Duodenal mucosa (tissue), 2 donors: ENCODE measurements at regions not wholly inside any gene's neighbourhood (a gene's known extent, or its start where the extent isn't known, plus 50 kb on each side); places are given as distances from the start of the nearest gene placed in this dataset.
"Not testable (repeated sequence)": the region's sequence is repeated elsewhere in the genome, so short reads cannot be mapped to it uniquely, and the experiment has no call there.

Experiments used
- H3K27ac ChIP-seq: one replicate; pipeline ENCODE4 v1.7.0; 2013; ENCODE audit warnings: low read depth, low read length
- H3K27me3 ChIP-seq, 2 donors: one replicate each; pipeline ENCODE4 v1.7.0; 2013; ENCODE audit warnings: low read length in 2 of 2, control low read depth in 1 of 2; ENCODE audit not compliant: insufficient read depth in 2 of 2, control insufficient read depth in 1 of 2
- H3K36me3 ChIP-seq, 2 donors: one replicate each; pipeline ENCODE4 v1.7.0; 2013; ENCODE audit warnings: low read length in 2 of 2, control low read depth in 1 of 2; ENCODE audit not compliant: insufficient read depth in 2 of 2, control insufficient read depth in 1 of 2
- H3K4me1 ChIP-seq, 2 donors: one replicate each; pipeline ENCODE4 v1.7.0; 2013; ENCODE audit warnings: low read length in 2 of 2, control low read depth in 1 of 2; ENCODE audit not compliant: insufficient read depth in 2 of 2, control insufficient read depth in 1 of 2
- H3K4me3 ChIP-seq, 2 donors: one replicate each; pipeline ENCODE4 v1.7.0; 2013; ENCODE audit warnings: low read length in 2 of 2, low read depth in 1 of 2
- H3K9ac ChIP-seq, 2 donors: one replicate each; pipeline ENCODE4 v1.7.0; 2013; ENCODE audit warnings: low read length in 2 of 2, low read depth in 1 of 2
- H3K9me3 ChIP-seq, 2 donors: one replicate each; pipeline ENCODE4 v1.7.0; 2013; ENCODE audit warnings: low read length in 2 of 2, control low read depth in 1 of 2; ENCODE audit not compliant: control insufficient read depth in 1 of 2

DNA sequence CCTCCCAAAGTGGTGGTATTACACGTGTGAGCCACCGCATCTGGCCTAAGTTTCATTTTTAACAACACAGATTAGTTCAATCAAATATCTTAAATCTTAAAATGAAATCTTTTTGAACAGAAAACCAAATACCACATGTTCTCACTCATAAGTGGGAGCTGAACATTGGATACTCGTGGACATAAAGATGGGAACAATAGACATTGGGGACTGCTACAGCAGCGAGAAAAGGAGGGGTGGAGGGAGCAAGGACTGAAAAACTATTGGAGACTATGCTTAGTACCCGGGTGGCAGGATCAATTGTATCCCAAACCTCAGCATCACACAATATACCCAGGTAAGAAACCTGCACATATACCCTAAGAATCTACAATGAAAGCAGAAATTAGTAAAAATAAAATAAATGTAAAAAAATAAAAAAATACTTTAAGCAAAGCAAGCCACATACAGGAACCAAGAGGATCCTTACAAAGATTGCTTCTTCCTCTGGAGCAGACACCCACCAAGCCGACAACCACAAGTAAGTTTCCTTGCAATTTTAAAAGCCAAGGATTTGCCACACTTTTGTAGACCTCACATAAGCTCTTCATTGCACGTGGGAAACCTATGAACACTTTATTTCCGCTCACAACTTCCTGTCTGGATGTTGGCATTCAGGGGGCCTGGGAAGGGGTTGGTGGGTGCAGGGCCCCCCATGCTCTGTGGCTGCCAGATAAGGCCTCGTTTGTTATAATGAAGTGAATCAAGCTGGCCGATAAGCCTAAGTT is 147.9 kb downstream of the MYCN start:
- H3K36me3 ChIP-seq = no peaks in the 10 kb centered on the region
- H3K9me3 ChIP-seq = no peaks in the 10 kb centered on the region
- no peaks in the 10 kb centered on the region for H3K27me3 ChIP-seq
- H3K27ac ChIP-seq = no peak overlapping the region
- no peak overlapping the region for H3K4me3 ChIP-seq
- H3K9ac ChIP-seq = no peak overlapping the region
- peaks cover 3 to 4% of the 10 kb centered on the region in 2 donors for H3K4me1 ChIP-seq

DNA sequence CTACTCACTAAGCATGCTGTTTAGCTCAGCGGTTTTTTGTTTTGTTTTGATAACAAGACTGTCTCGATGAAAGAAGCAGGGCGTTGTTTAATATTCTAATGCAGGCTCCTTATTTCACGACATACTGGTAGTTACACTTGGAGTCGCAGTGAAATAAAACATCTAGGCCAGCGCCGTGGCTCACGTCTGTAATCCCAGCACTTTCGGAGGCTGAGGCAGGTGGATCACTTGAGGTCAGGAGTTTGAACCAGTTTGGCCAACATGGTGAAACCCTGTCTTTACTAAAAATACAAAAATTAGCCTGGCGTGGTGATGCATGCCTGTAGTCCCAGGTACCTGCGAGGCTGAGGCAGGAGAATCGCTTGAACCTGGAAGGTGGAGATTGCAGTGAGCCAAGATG is 145.8 kb downstream of the MYCN start:
- H3K4me1 ChIP-seq, H3K4me3 ChIP-seq, H3K9me3 ChIP-seq, H3K27ac ChIP-seq, H3K9ac ChIP-seq, H3K27me3 ChIP-seq, H3K36me3 ChIP-seq: not testable (repeated sequence)

DNA sequence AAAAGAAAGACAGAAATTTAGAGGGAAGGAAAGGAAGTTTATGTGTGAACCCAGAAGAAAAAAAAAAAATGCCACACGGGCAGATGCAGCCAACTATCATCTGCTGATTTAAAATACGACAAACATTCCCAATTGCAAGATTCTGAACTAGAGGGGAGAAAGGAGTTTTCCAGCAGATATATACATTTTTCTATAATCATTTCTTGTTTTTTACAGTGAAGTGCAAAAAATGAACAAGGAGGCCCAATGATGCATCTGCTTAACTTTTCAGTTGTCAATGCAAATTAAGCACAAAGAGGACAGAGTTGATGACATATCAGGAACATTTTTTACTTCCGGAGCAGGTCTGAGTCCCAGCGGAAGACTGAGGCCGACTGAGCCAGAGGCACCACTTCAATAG is 144.7 kb downstream of the MYCN start:
- Histone ChIP-seq H3K9ac (no peak overlapping the region), H3K27ac (no peak overlapping the region), H3K27me3 (peaks cover 0 to 3% of the 10 kb centered on the region in 2 donors), H3K4me3 (no peak overlapping the region), H3K36me3 (no peaks in the 10 kb centered on the region), H3K4me1 (peaks cover 4 to 5% of the 10 kb centered on the region in 2 donors), H3K9me3 (no peaks in the 10 kb centered on the region)

GRCh38 chr2:16084274-16084673 is 143.9 kb downstream of the MYCN start:
- Histone ChIP-seq H3K36me3 (no peaks in the 10 kb centered on the region), H3K4me3 (no peak overlapping the region), H3K4me1 (peaks cover 4 to 5% of the 10 kb centered on the region in 2 donors)

DNA sequence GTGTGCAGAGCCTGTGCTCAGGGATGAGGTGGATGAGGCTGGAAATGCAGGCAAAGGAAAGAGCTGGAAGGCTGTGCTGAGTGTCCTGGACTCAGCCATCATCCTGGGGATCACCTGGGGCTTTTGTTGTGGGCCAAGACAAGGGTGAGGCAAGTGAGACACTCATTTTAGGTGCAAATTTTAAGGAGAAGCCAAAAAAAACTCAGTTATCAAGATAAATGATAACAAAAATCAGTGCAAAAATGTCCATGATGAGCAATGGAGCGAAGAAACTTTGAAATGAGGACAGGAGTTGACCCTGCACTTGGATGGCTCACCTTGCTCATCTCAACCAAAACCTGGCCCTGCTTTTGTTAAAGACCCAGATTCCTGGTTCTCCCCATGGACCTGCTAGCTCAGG is 141.9 kb downstream of the MYCN start:
- H3K36me3 ChIP-seq = no peaks in the 10 kb centered on the region
- H3K9me3 ChIP-seq = no peaks in the 10 kb centered on the region
- peaks cover 4 to 5% of the 10 kb centered on the region in 2 donors for H3K4me1 ChIP-seq
- peaks cover 0 to 3% of the 10 kb centered on the region in 2 donors for H3K27me3 ChIP-seq
- H3K4me3 ChIP-seq = no peak overlapping the region
- H3K27ac ChIP-seq = no peak overlapping the region
- no peak overlapping the region for H3K9ac ChIP-seq

More at GRCh38 chr2:16084274-16084673, 143.9 kb downstream of the MYCN start:
- Histone ChIP-seq H3K27me3 (peaks cover 0 to 3% of the 10 kb centered on the region in 2 donors), H3K27ac (no peak overlapping the region), H3K9ac (no peak overlapping the region), H3K9me3 (no peaks in the 10 kb centered on the region)

GRCh38 chr2:16081316-16082200 is 141.2 kb downstream of the MYCN start:
- H3K9ac ChIP-seq = no peak overlapping the region
- H3K27me3 ChIP-seq = peaks cover 0 to 3% of the 10 kb centered on the region in 2 donors
- peaks cover 4 to 5% of the 10 kb centered on the region in 2 donors for H3K4me1 ChIP-seq
- H3K27ac ChIP-seq = no peak overlapping the region
- no peaks in the 10 kb centered on the region for H3K9me3 ChIP-seq
- H3K36me3 ChIP-seq = no peaks in the 10 kb centered on the region
- H3K4me3 ChIP-seq = no peak overlapping the region

DNA sequence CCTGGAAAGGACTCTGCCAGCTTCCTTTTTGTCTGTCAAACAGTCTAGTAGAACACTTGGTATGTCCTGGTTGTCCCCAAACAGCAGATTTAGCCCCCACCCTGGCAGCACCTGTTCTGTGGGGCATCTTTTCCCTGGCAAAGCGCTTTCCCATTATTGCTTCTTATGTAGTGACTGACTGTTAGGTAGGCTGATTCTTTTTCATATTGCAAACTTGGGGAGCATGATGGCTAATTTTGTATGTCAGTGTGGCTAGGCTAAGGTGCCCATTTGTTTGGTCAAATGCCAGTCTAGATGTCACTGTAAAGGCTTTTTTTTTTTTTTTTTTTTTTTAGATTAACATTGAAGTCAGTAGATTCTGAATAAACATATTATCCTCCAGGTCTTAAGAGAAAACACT is 140.2 kb downstream of the MYCN start:
- Histone ChIP-seq H3K9ac (no peak overlapping the region), H3K36me3 (no peaks in the 10 kb centered on the region), H3K4me1 (peaks cover 4 to 5% of the 10 kb centered on the region in 2 donors), H3K27me3 (peaks cover 0 to 3% of the 10 kb centered on the region in 2 donors), H3K27ac (no peak overlapping the region), H3K4me3 (no peak overlapping the region), H3K9me3 (no peaks in the 10 kb centered on the region)

GRCh38 chr2:16080071-16080470 is 139.7 kb downstream of the MYCN start:
- Histone ChIP-seq H3K4me1 (peaks cover 4 to 5% of the 10 kb centered on the region in 2 donors), H3K9ac (no peak overlapping the region), H3K27ac (no peak overlapping the region), H3K9me3 (no peaks in the 10 kb centered on the region), H3K27me3 (peaks cover 0 to 3% of the 10 kb centered on the region in 2 donors), H3K36me3 (no peaks in the 10 kb centered on the region), H3K4me3 (no peak overlapping the region)

DNA sequence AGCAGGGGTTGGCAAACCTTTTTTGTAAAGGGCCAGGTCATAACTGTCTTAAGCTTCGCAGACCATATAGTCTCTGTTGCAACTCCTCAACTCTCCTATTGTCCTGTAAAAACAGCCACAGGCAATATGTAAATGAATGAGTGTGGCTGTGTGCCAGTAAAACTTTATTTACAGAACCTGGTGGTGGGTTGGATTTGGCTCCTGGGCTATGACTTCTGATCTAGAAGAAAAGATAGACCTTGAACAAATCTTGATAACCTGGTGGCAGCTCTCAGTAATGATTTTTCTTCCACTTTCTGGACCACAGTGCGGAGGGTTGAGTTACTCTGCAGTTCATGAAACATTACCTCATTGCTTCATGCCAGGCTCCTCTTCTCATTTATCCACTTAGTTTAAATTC is 139.3 kb downstream of the MYCN start:
- peaks cover 0 to 3% of the 10 kb centered on the region in 2 donors for H3K27me3 ChIP-seq
- no peaks in the 10 kb centered on the region for H3K9me3 ChIP-seq
- no peak overlapping the region for H3K9ac ChIP-seq
- H3K27ac ChIP-seq = no peak overlapping the region
- H3K36me3 ChIP-seq = no peaks in the 10 kb centered on the region
- H3K4me1 ChIP-seq = peaks cover 4 to 5% of the 10 kb centered on the region in 2 donors
- no peak overlapping the region for H3K4me3 ChIP-seq

- H3K36me3 ChIP-seq = no peaks in the 10 kb centered on the region
- no peak overlapping the region for H3K27ac ChIP-seq
- no peaks in the 10 kb centered on the region for H3K4me1 ChIP-seq
- no peaks in the 10 kb centered on the region for H3K27me3 ChIP-seq
- H3K4me3 ChIP-seq = no peak overlapping the region
- H3K9ac ChIP-seq = no peak overlapping the region
- H3K9me3 ChIP-seq = no peaks in the 10 kb centered on the region
These were observed 137.3 kb downstream of the MYCN start for GRCh38 chr2:16077601-16078000.
